Small intestine (tissue), 7 donors: ENCODE measurements at regions not wholly inside any gene's neighbourhood (a gene's known extent, or its start where the extent isn't known, plus 50 kb on each side); places are given as distances from the start of the nearest gene placed in this dataset.

Experiments
- DNase-seq, 2 donors: peaks; one replicate each; pipeline versions ENCODE4 v3.0.0 to v3.0.0-alpha.2; 2013
- FAIRE-seq: peaks from 2 replicates; lab custom pipeline; 2012; peaks lifted over from hg19 to GRCh38; lab: Jason Lieb, UNC
- H3K27ac ChIP-seq, 3 donors: one replicate each; pipeline ENCODE4 v1.5.1; 2013; ENCODE audit warnings: low read length in 2 of 3, mild to moderate bottlenecking in 2 of 3, control low read depth in 1 of 3, inconsistent platforms in 1 of 3, low read depth in 1 of 3, moderate library complexity in 1 of 3
- H3K27me3 ChIP-seq, 3 donors: one replicate each; pipeline ENCODE4 v1.6.1; 2013; ENCODE audit warnings: low read length in 3 of 3, inconsistent platforms in 1 of 3; ENCODE audit not compliant: control insufficient read depth in 3 of 3, insufficient read depth in 3 of 3
- H3K36me3 ChIP-seq, 3 donors: one replicate each; pipeline ENCODE4 v1.6.1; 2013; ENCODE audit warnings: low read length in 3 of 3, inconsistent platforms in 1 of 3, low read depth in 1 of 3, mild to moderate bottlenecking in 1 of 3, moderate library complexity in 1 of 3; ENCODE audit not compliant: control insufficient read depth in 3 of 3, insufficient read depth in 2 of 3
- H3K4me1 ChIP-seq, 3 donors: one replicate each; pipeline ENCODE4 v1.6.1; 2013; ENCODE audit warnings: low read length in 2 of 3, inconsistent platforms in 1 of 3, low read depth in 1 of 3, mild to moderate bottlenecking in 1 of 3, moderate library complexity in 1 of 3; ENCODE audit not compliant: control insufficient read depth in 3 of 3, insufficient read depth in 2 of 3
- H3K4me3 ChIP-seq, 3 donors: one replicate each; pipeline ENCODE4 v1.5.1; 2013; ENCODE audit warnings: low read length in 3 of 3, control low read depth in 1 of 3, inconsistent platforms in 1 of 3, low read depth in 1 of 3, mild to moderate bottlenecking in 1 of 3, moderate library complexity in 1 of 3
- H3K9me3 ChIP-seq, 2 donors: one replicate each; pipeline ENCODE4 v1.6.1; 2013; ENCODE audit warnings: low read depth in 1 of 2, low read length in 1 of 2; ENCODE audit not compliant: control insufficient read depth in 2 of 2, insufficient read depth in 1 of 2
- WGBS, 3 donors: extraction: QIAGEN DNeasy Blood & Tissue Kit; methylation state at CpG; one replicate each; pipeline ENCODE4 v1.1.7; 2013; 5-methylcytosine and 5-hydroxymethylcytosine counted together
- donor health status: healthy with polysubstance abuse.
- donor health status: control.
- donor health status: control.
- donor health status: Bipolar disorder and iron deficiency.
- donor health status: healthy.

- H3K4me1 ChIP-seq, result no peaks in the 10 kb centered on the region
- FAIRE-seq (no peak), DNase-seq (no peak)
- no peaks in the 10 kb centered on the region for H3K36me3 ChIP-seq
- no peak overlapping the region for H3K4me3 ChIP-seq
- H3K27me3 ChIP-seq, result no peaks in the 10 kb centered on the region
- H3K9me3 ChIP-seq, result no peaks in the 10 kb centered on the region
- WGBS, 3 donors, result 73 to 78% (median 77%) methylated on average over 5 of the region's 5 CpGs
- H3K27ac ChIP-seq, result no peak overlapping the region
Observed at GRCh38 chr14:38129705-38130104, 78.0 kb upstream of the SSTR1 start.

- DNase-seq (no peak), FAIRE-seq (no peak)
- H3K4me3 ChIP-seq, result no peak overlapping the region
- no peaks in the 10 kb centered on the region for H3K4me1 ChIP-seq
- H3K27ac ChIP-seq, result no peak overlapping the region
- H3K9me3 ChIP-seq, result no peaks in the 10 kb centered on the region
- WGBS, 3 donors, result 89 to 92% (median 89%) methylated on average over 10 of the region's 10 CpGs
- H3K36me3 ChIP-seq, result no peaks in the 10 kb centered on the region
- H3K27me3 ChIP-seq, result no peaks in the 10 kb centered on the region
Observed at GRCh38 chr14:38134416-38135030, 73.2 kb upstream of the SSTR1 start.

- no peak overlapping the region for H3K27ac ChIP-seq
- H3K36me3 ChIP-seq, result no peaks in the 10 kb centered on the region
- 74 to 81% (median 81%) methylated on average over 5 of the region's 5 CpGs for WGBS, 3 donors
- no peak overlapping the region for H3K4me3 ChIP-seq
- no peaks in the 10 kb centered on the region for H3K27me3 ChIP-seq
- FAIRE-seq, result no peak
- DNase-seq, result no peak
- no peaks in the 10 kb centered on the region for H3K4me1 ChIP-seq
- H3K9me3 ChIP-seq, result no peaks in the 10 kb centered on the region
Observed at GRCh38 chr14:38135106-38135867, 72.4 kb upstream of the SSTR1 start.

- Histone ChIP-seq H3K4me1 (no peaks in the 10 kb centered on the region), H3K36me3 (no peaks in the 10 kb centered on the region), H3K27ac (no peak overlapping the region), H3K9me3 (no peaks in the 10 kb centered on the region), H3K4me3 (no peak overlapping the region), H3K27me3 (no peaks in the 10 kb centered on the region)
- WGBS, 3 donors, result 88 to 100% (median 92%) methylated on average over 1 of the region's 1 CpG
- FAIRE-seq (no peak), DNase-seq (no peak)
Observed at GRCh38 chr14:38137005-38137404, 70.7 kb upstream of the SSTR1 start.

- Histone ChIP-seq H3K36me3 (no peaks in the 10 kb centered on the region), H3K27ac (no peak overlapping the region), H3K9me3 (no peaks in the 10 kb centered on the region), H3K27me3 (no peaks in the 10 kb centered on the region), H3K4me1 (no peaks in the 10 kb centered on the region), H3K4me3 (no peak overlapping the region)
- DNase-seq (no peak), FAIRE-seq (no peak)
- WGBS, 3 donors, result 91 to 96% (median 95%) methylated on average over 7 of the region's 7 CpGs
Observed at GRCh38 chr14:38138473-38139138, 69.1 kb upstream of the SSTR1 start.

- WGBS, 3 donors, result 54 to 80% (median 70%) methylated on average over 2 of the region's 2 CpGs
- H3K27me3 ChIP-seq, result no peaks in the 10 kb centered on the region
Observed at GRCh38 chr14:38139926-38140325, 67.8 kb upstream of the SSTR1 start.

GRCh38 chr14:38143170-38143569 lies 64.5 kb upstream of the SSTR1 start:
- Histone ChIP-seq H3K27ac (no peak overlapping the region), H3K36me3 (no peaks in the 10 kb centered on the region), H3K4me3 (no peak overlapping the region), H3K4me1 (no peaks in the 10 kb centered on the region), H3K27me3 (no peaks in the 10 kb centered on the region), H3K9me3 (no peaks in the 10 kb centered on the region)
- DNase-seq (no peak), FAIRE-seq (no peak)
- 75 to 85% (median 80%) methylated on average over 4 of the region's 4 CpGs for WGBS, 3 donors

More at GRCh38 chr14:38139926-38140325, 67.8 kb upstream of the SSTR1 start:
- H3K9me3 ChIP-seq, result no peaks in the 10 kb centered on the region
- FAIRE-seq, result no peak
- no peak overlapping the region for H3K4me3 ChIP-seq
- no peak overlapping the region for H3K27ac ChIP-seq
- H3K36me3 ChIP-seq, result no peaks in the 10 kb centered on the region
- no peak for DNase-seq
- no peaks in the 10 kb centered on the region for H3K4me1 ChIP-seq

GRCh38 chr14:38143659-38144505 lies 63.8 kb upstream of the SSTR1 start:
- DNase-seq (no peak), FAIRE-seq (no peak)
- WGBS, 3 donors, result 50 to 62% (median 57%) methylated on average over 6 of the region's 6 CpGs
- H3K9me3 ChIP-seq, result no peaks in the 10 kb centered on the region
- H3K36me3 ChIP-seq, result no peaks in the 10 kb centered on the region
- H3K27me3 ChIP-seq, result no peaks in the 10 kb centered on the region
- no peak overlapping the region for H3K27ac ChIP-seq
- H3K4me3 ChIP-seq, result no peak overlapping the region
- H3K4me1 ChIP-seq, result no peaks in the 10 kb centered on the region
